Heart left ventricle (tissue), 16 donors: ENCODE measurements at regions not wholly inside any gene's neighbourhood (a gene's known extent, or its start where the extent isn't known, plus 50 kb on each side); places are given as distances from the start of the nearest gene placed in this dataset.

ENCODE experiments used
- ATAC-seq, 4 donors: fragments of 200-7000 bp; cut with Tn5 transposase; one replicate each; pipeline ENCODE4 v1.9.1; 2020 to 2022; ENCODE audit warnings: moderate library complexity in 4 of 4, mild to moderate bottlenecking in 3 of 4, moderate number of reproducible peaks in 1 of 4
- DNase-seq, 5 donors: peaks; one replicate each; pipeline ENCODE4 v3.0.0-alpha.2; 2020
- H3K27ac ChIP-seq, 12 donors: fragments of 200-600 bp; sonication (generic) in 4 of 12; one replicate each; pipeline versions ENCODE4 v1.5.0 to v1.8.0; 2016 to 2022; ENCODE audit warnings: mild to moderate bottlenecking in 2 of 12
- H3K27me3 ChIP-seq, 9 donors: fragments of 200-600 bp; sonication (generic) in 2 of 9; one replicate each; pipeline versions ENCODE4 v1.5.1 to v1.8.0; 2016 to 2022; ENCODE audit warnings: mild to moderate bottlenecking in 3 of 9
- H3K36me3 ChIP-seq, 9 donors: fragments of 200-600 bp; sonication (generic) in 2 of 9; one replicate each; pipeline versions ENCODE4 v1.5.0 to v1.8.0; 2018 to 2022; ENCODE audit warnings: mild to moderate bottlenecking in 2 of 9
- H3K4me1 ChIP-seq, 12 donors: fragments of 200-600 bp; sonication (generic) in 4 of 12; one replicate each; pipeline versions ENCODE4 v1.5.0 to v1.8.0; 2016 to 2022; ENCODE audit warnings: mild to moderate bottlenecking in 3 of 12
- H3K4me3 ChIP-seq, 12 donors: fragments of 200-600 bp; sonication (generic) in 4 of 12; one replicate each; pipeline versions ENCODE4 v1.5.0 to v1.8.0; 2017 to 2022; ENCODE audit warnings: mild to moderate bottlenecking in 9 of 12, moderate library complexity in 4 of 12
- H3K9me3 ChIP-seq, 12 donors: fragments of 200-600 bp; sonication (generic) in 4 of 12; one replicate each; pipeline versions ENCODE4 v1.5.0 to v1.8.0; 2016 to 2022; ENCODE audit warnings: mild to moderate bottlenecking in 1 of 12
- CTCF ChIP-seq, 12 donors: fragments of 200-600 bp; sonication (generic) in 4 of 12; IDR thresholded peaks; one replicate each; pipeline versions ENCODE4 v1.5.0 to v1.8.0; 2018 to 2022; ENCODE audit warnings: antibody characterized with exemption in 12 of 12, mild to moderate bottlenecking in 5 of 12
- POLR2A ChIP-seq, 2 donors: fragments of 450-650 bp; IDR thresholded peaks; one replicate each; pipeline ENCODE4 v1.6.1; 2017; ENCODE audit warnings: antibody characterized with exemption in 2 of 2, mild to moderate bottlenecking in 2 of 2, moderate library complexity in 2 of 2
- WGBS, 4 donors: extraction: QIAGEN DNeasy Blood & Tissue Kit in 2 of 4; methylation state at CpG; one replicate each; pipeline versions ENCODE4 v1.1.5 to v1.1.7; 2013 to 2018; 5-methylcytosine and 5-hydroxymethylcytosine counted together
- intact Hi-C, 10 donors: fragments of 100-400 bp; cut with DNase I; formaldehyde crosslinking; loops; one replicate each; pipeline versions ENCODE4 v1.11.1 to v1.14.2; 2022
- donor health status: ischemic (EF 13 %, LVEDD 7.1; RV severe dilation, severe dysfunction).
- donor health status: healthy with polysubstance abuse.
- donor health status: DM: no; HTN: yes; CAD: no.
- donor health status: DM: no; HTN: no; CAD: no.
- donor health status: ischemic (EF 25% LVEDD 6.9; RV normal size, moderate dysfunction).
- donor health status: ischemic (EF 25% LVEDD 5.7; RV mildly dilated, moderate dysfunction).
- donor health status: healthy.
- donor health status: DM: yes; HTN: yes; CAD: no.
- donor health status: ischemic (EF 35%, LVEDD 5.7; RV mildly dilated, moderate dysfunction).
- donor health status: nonischemic (EF 11% LVEDD 7.7; RV severe dilation, severe dysfunction).
- donor health status: DM: yes; HTN: yes; CAD: no.
- donor health status: PGD.
- donor health status: ischemic (EF 29% LVEDD 5.4; RV normal size, mild dysfunction).
- donor health status: nonischemic (EF 23%, LVEDD 6.1; RV moderate dilation, normal function).

GRCh38 chr4:126772662-126773061 is 860.1 kb upstream of the INTU start:
- H3K4me3 ChIP-seq = no peak overlapping the region
- H3K27me3 ChIP-seq = no peaks in the 10 kb centered on the region
- H3K4me1 ChIP-seq = peaks cover 0 to 21% (median 0%) of the 10 kb centered on the region in 12 donors
- TF ChIP-seq POLR2A (IDR thresholded peaks at IDR 0.05) (no peak), CTCF (IDR thresholded peaks at IDR 0.05) (no peak)
- peak overlapping the region in 6 of 12 donors; percentile 5 to 55 (median 40) for H3K27ac ChIP-seq
- H3K36me3 ChIP-seq = no peaks in the 10 kb centered on the region
- DNase-seq (no peak), ATAC-seq (peak in 2 of 4 donors; percentile 42 to 75)
- 28 to 37% (median 29%) methylated on average over 3 of the region's 3 CpGs for WGBS, 4 donors
- intact Hi-C loops = no loop called here
- H3K9me3 ChIP-seq = peaks cover 0 to 5% (median 0%) of the 10 kb centered on the region in 12 donors

GRCh38 chr4:126775485-126776106 is 857.2 kb upstream of the INTU start:
- no peak for TF ChIP-seq POLR2A (IDR thresholded peaks at IDR 0.05)
- no peak for TF ChIP-seq CTCF (IDR thresholded peaks at IDR 0.05)

GRCh38 chr4:126776361-126776760 is 856.4 kb upstream of the INTU start:
- ATAC-seq (no peak), DNase-seq (no peak)
- Histone ChIP-seq H3K9me3 (no peaks in the 10 kb centered on the region), H3K36me3 (no peaks in the 10 kb centered on the region), H3K4me1 (peaks cover 0 to 22% (median 0%) of the 10 kb centered on the region in 12 donors), H3K27ac (peak overlapping the region in 1 of 12 donors; percentile 48), H3K27me3 (no peaks in the 10 kb centered on the region), H3K4me3 (no peak overlapping the region)
- TF ChIP-seq POLR2A (IDR thresholded peaks at IDR 0.05) = no peak
- TF ChIP-seq CTCF (IDR thresholded peaks at IDR 0.05) = no peak
- 15 to 23% (median 19%) methylated on average over 5 of the region's 5 CpGs for WGBS, 4 donors
- intact Hi-C loops = no loop called here

More at GRCh38 chr4:126775485-126776106, 857.2 kb upstream of the INTU start:
- Histone ChIP-seq H3K36me3 (no peaks in the 10 kb centered on the region), H3K4me1 (peaks cover 0 to 22% (median 0%) of the 10 kb centered on the region in 12 donors), H3K27me3 (no peaks in the 10 kb centered on the region), H3K4me3 (no peak overlapping the region), H3K9me3 (peaks cover 0 to 4% (median 0%) of the 10 kb centered on the region in 12 donors), H3K27ac (no peak overlapping the region)
- DNase-seq (no peak), ATAC-seq (no peak)
- 68 to 80% (median 72%) methylated on average over 5 of the region's 5 CpGs for WGBS, 4 donors
- intact Hi-C loops = no loop called here

GRCh38 chr4:126777649-126778048 is 855.1 kb upstream of the INTU start:
- DNase-seq (no peak), ATAC-seq (no peak)
- Histone ChIP-seq H3K4me1 (peaks cover 0 to 22% (median 0%) of the 10 kb centered on the region in 12 donors), H3K36me3 (no peaks in the 10 kb centered on the region), H3K9me3 (no peaks in the 10 kb centered on the region), H3K27me3 (no peaks in the 10 kb centered on the region), H3K27ac (no peak overlapping the region), H3K4me3 (no peak overlapping the region)
- intact Hi-C loops = no loop called here
- no peak for TF ChIP-seq POLR2A (IDR thresholded peaks at IDR 0.05)
- no peak for TF ChIP-seq CTCF (IDR thresholded peaks at IDR 0.05)
- WGBS, 4 donors = 70 to 81% (median 76%) methylated on average over 1 of the region's 1 CpG
